Left ventricle myocardium superior (tissue), 1 donor: ENCODE measurements at regions not wholly inside any gene's neighbourhood (a gene's known extent, or its start where the extent isn't known, plus 50 kb on each side); places are given as distances from the start of the nearest gene placed in this dataset.

Experiments
- ATAC-seq: fragments of 200-7000 bp; cut with Tn5 transposase; one replicate; pipeline ENCODE4 v1.9.1; 2020; ENCODE audit warnings: mild to moderate bottlenecking, moderate library complexity
- DNase-seq: peaks from one replicate; pipeline ENCODE4 v3.0.0-alpha.2; 2020
- intact Hi-C: fragments of 100-400 bp; cut with micrococcal nuclease; formaldehyde crosslinking; loops from one replicate; pipeline ENCODE4 v1.11.0; 2022
- donor health status: DM: no; HTN: yes; CAD: no; lungs with severe emphysema.

DNA sequence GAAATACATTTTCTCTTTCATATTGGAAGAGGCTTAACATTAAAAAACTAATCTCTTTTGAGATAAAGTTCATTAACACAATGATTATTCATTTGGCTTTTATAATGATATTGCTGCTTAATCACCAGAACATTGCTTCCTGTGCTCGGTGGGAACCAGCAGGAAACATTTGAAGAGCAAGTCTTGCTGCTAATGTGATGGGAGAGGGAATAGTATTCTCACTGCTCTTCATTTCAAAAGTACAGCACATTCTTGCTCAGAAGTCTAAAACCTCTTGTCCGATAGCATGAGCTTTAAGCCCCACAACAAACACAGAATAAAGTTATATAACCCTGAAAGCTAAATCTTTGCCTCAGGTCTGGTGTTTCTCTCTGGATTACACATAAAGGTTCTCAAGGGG, 190.8 kb upstream of the CNTN4 start:
- ATAC-seq (no peak), DNase-seq (no peak)
- intact Hi-C loops: no loop called here

DNA sequence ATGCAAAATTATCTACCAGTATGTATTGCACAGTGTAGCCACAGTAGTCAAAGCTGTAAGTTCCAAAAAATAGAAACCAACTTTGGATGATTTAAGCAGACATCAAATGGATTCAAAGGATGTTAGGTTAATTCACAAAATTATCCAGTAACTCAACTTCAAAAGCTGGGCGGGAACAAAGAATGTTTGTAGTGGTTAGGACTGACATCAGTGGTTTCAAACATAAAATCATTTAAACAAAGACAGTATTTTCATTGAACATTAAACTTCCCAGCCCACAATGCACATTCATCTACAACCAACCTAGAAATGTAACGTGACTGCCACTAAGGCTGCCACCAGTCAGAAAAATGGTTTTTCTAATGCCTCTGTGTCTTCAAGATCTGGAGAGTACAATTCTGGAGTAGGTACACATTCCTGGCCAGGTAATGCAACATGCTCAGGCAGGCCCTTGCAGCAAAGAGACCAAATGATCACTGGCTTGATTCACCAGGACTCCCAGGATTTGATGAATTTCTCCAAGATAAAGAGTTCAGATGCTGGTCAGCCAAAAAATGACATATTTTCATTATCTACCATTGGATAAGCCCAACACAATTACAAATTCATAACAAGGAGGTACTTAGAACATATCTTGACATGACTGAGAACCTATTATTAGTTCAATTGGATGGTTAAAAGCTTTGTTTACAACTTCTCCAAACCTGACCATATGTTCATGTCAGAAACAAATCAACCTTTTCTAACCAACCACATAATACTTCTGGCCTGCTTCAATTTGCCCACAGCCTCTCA, 189.8 kb upstream of the CNTN4 start:
- intact Hi-C loops: no loop called here
- DNase-seq (no peak), ATAC-seq (no peak)

DNA sequence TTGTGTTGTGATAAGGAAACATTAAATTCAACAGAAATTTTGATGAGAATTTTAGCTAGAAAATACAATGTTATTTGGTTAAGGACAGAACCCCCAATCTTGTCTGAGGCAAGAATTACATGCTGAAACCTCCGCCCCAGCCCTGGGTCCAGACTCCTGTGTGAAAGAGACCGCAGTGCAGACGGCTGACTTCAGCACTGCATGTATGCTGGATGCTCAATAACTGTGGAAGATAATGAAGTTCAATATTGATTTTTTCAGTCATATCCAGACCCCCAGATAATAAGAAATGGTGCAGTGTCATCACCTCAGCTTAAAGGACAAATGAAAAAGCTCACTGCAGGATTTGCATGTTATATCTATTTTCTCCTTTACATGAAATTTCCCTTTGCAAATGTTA, 188.3 kb upstream of the CNTN4 start:
- intact Hi-C loops: no loop called here
- DNase-seq: peak; percentile 10
- no peak for ATAC-seq

DNA sequence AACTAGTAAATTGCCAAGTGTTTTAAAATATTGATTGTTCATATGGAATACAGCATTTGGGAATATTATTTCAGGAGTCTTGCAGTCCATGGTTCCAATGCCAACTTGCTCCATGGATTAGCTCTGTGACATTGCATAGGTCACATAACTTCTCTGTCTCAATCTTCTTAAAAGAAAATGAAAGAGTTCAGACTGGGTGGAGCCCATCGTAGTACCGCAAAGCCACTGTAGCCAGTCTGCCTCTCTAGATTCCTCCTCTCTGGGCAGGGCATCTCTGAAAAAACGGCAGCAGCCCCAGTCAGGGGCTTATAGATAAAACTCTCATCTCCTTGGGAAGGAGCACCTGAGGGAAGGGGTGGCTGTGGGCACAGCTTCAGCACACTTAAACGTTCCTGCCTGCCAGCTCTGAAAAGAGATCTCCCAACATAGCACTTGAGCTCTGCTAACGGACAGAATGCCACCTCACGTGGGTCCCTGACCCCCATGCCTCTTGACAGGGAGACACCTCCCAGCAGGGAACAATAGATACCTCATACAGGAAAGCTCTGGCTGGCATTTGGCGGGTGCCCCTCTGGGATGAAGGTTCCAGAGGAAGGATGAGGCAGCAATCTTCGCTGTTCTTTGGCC, 168.8 kb upstream of the CNTN4 start:
- intact Hi-C loops: no loop called here
- no peak for ATAC-seq

DNA sequence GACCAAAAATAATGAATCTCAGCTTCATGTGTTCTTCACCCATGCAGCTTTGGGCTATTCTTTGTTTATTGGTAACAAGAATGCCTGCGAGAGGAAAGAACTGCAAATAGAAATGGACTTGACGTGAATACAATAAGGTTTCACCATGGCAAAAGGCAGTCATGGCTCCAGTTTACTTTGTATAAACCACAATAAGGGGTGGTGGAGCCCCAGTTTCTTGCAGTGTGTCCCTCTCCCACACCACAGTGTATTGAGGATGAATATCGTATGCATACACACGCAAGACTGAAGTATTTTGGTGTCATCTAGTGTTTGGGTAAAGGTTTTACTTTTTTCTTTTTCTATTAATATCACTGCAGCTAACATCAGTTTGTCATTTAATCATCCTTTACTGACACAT, 159.7 kb upstream of the CNTN4 start:
- DNase-seq (no peak), ATAC-seq (no peak)
- intact Hi-C loops: no loop called here

More for the DNA sequence above, 168.8 kb upstream of the CNTN4 start:
- DNase-seq: no peak

DNA sequence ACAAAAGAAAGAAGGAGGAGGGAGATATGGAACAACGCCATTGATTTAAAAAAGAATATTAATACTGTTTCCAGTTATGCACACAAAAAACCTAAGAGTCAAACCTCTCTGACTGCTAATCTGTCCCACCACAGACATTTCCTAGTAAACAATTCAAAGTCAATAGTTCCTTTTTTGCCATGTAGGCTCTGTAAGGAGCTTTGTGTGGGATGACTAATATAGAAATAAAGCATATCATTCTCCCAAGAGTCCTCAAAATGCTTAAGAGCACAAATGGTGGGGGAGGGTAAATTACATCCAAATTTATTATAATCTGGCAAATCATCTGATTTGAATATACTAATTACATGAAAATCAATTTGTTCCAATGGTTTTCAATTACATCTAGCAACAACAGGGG, 155.9 kb upstream of the CNTN4 start:
- no peak for DNase-seq
- intact Hi-C loops: no loop called here
- no peak for ATAC-seq

DNA sequence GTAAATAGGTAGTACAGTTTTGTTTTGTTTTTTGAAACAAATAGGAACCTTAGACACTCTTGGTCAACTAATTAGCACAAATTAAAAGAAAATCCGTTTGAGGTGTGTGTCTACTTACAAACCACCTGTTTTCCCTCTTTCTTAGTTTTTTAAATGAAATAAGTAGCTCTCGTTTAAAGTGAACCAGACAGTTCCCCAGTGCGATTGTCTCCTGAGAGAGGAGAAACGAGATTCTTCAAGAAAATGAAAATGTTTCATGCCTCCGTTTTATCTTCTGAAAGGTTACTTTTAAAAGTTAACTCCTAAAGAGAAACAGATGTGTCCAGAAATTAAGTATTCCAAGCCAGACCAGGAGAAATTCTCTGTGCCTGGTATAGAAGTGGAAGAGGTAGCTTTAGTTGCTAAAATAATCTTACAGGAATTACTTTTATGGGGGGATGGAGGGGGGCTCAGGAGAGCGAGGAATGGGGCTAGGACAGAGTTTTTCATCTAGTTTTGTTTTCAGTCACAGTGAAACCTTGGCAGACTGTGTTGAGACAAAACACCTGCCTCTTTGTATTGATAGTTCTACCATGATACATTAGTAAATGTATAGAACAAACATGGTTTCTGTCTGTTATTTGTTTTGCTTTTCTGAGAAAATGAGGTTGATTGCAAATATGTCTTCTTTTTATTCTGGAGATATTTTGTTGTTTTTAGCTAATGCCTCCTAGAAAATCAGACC, 155.1 kb upstream of the CNTN4 start:
- DNase-seq (no peak), ATAC-seq (no peak)
- intact Hi-C loops: no loop called here

DNA sequence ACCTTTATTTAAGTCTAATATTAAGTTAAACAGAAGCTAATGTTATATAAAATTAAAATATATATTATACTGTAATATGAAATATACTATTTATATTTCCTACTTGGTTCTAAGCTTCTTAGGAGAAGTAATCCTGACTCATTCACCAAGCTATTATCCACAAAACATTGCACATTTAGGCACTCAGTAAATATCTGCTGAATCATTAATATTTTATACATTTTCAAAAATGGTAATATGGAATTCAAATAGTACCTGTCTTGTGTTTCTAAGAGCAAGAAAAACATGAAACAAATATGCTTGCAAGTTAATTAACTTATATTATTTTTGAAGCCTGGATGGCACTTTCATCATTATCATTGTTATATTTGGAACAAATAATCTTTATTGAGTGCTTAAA, 153.0 kb upstream of the CNTN4 start:
- no peak for DNase-seq
- intact Hi-C loops: no loop called here
- ATAC-seq: no peak

DNA sequence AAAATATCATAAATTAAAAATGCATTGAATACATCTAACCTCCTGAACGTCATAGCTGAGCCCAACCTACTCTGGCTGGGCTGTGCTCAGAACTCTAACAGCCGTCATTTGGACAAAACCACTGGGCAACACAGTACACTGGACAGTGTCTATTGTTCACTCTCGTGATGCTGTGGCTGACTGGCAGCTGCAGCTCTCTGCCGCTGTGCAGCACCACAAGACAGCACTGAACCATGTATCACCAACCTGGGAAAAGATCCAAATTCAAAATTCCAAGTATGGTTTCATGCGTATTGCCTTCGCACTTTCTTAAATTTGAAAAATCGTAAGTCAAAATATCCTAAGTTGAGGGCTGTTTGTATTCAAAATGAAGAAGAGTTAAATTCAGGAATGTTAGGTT, 145.1 kb upstream of the CNTN4 start:
- DNase-seq: no peak
- intact Hi-C loops: no loop called here
- ATAC-seq: no peak

DNA sequence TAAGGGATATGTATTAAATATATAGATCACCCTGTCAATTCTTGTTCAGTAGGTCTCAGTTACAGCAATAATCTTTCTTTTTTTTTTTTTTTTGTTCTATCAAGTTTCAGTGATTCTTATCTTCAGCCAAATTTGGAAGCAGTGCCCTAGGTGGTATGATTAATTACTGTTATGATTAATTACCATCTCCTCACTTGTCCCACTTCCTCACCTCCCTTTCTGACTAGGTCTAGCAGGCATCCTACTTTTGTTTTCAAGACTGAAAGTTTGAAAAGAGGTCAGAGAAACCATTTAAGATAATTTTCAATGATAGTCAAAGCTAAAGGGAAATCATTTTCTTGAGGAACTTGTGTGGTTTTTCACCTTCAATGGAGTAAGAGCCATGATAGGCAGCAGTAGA, 144.0 kb upstream of the CNTN4 start:
- no peak for ATAC-seq
- intact Hi-C loops: no loop called here
- no peak for DNase-seq

DNA sequence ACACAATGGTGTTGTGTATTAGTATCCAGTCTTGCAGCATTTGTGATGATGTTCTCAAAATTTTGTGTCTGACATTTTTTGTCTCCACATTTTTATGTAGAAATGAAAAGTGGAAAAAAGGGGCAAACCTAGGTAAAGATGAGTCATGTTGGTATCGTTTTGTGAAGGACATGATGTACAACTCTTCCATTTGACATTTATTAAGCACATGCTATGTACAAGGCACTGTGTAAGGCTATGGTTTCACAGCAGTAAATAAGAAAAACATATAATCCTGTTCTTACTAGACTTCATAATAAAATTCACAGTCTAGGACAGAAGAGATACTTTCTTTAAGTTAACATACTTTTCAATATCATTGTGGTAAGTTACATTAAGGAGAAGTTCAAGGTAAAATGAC, 143.5 kb upstream of the CNTN4 start:
- ATAC-seq (no peak), DNase-seq (no peak)
- intact Hi-C loops: no loop called here

DNA sequence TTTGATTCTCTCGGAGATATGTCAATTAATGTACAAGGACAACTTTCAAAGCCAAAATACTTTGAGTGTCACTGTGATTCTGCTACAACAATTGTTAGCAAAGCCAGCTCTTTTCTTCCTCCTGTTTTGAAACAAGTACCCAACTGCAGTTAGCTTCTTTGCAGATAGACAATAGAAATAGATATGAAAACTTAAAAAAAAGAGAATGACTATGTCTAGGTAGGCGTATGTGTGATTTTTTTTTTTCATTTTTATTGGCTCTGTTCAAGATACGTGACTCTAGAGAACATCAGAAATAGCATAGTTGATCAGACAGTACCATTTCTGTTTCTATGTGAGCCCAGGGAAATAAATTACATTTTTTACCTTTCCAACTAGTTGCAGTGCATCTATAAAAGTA, 142.9 kb upstream of the CNTN4 start:
- intact Hi-C loops: no loop called here
- DNase-seq (no peak), ATAC-seq (no peak)

DNA sequence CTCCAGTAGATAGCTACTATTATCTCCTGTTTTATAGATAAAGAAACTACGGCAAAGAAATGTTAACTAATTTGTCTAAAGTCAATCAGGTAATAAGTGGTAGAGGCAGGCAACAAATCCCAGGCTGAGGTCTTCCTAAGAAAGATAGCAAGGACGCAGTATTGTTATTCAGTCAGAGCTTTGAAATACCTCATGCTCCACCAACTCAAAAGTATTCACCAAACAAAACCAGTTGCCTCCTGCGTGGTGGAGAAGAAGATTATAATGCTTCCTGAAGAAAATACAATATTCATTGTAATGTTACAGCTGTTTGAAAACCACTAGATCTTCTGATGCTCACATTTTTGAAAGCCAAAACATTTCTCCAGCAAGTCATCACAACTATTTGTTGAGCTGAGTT, 138.2 kb upstream of the CNTN4 start:
- DNase-seq (no peak), ATAC-seq (no peak)
- intact Hi-C loops: no loop called here

DNA sequence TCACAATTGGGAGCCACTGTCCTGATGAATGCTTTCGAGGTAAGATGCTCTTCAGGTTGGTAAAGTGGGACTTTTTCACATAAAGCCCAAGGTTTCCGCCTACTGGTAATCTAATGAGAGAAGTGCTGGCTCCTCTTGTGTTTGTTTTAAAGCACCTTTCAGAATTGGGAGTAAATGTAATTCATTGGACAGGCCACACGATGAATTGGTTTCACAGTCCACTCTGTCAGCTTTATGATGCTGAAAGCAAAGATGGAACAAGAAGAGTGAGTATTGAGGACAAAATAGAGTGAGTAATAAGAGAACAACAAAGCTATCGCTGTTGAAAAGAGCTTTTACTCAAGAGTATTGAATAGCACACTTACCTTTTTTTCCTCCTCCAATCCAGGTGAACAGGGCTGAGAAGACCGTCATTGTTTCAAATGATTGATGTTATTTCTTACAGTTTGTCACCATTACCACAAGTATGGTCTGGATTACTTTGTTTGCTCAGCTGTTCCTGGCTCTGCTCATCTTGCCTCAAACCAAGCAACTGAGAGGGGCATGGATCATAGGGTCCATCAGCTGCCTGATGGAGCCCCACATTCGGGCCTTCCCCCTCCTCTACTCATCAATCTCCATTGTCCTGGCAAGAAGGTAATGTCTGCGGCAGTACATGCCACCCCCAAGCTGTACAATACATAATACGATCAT, 136.1 kb upstream of the CNTN4 start:
- no peak for ATAC-seq
- no peak for DNase-seq
- intact Hi-C loops: no loop called here

DNA sequence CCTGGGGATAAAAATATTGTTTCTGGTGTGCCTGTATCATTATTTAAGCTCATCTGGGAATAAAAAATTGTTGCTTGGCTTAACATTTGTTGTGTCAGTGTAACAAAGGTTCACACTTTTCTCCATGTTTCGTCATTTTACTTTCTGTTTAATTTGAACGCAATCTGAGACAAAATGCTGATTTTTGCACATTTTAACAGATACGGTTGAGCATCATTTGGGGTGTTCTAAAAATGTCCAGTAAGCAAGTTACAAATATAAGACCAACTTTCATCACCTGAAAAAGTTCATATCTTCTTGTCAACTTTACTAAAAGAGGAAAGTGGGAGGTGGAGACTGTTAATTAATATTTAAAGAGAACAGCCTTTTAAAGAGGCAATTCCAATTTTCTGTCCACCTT, 134.8 kb upstream of the CNTN4 start:
- ATAC-seq: no peak
- intact Hi-C loops: no loop called here

DNA sequence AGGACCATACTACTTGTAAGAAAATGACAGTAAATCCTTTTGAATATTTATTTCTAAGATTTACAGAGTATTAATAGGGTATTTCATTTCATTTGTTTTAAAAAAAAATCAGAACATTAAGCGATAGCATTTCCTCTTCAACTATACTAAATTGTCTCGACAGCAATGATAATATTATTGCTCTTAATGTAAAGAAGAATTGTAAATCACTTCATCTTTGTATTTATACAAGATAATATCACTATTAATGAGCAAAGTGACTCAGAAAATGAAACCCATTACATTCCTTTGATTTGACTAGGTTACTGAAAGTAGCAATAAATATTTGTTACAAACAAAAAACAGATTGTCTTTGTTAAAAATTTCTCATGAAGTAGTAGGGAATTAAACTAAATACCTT, 131.1 kb upstream of the CNTN4 start:
- DNase-seq (no peak), ATAC-seq (no peak)
- intact Hi-C loops: no loop called here

More for the DNA sequence above, 134.8 kb upstream of the CNTN4 start:
- DNase-seq: no peak

DNA sequence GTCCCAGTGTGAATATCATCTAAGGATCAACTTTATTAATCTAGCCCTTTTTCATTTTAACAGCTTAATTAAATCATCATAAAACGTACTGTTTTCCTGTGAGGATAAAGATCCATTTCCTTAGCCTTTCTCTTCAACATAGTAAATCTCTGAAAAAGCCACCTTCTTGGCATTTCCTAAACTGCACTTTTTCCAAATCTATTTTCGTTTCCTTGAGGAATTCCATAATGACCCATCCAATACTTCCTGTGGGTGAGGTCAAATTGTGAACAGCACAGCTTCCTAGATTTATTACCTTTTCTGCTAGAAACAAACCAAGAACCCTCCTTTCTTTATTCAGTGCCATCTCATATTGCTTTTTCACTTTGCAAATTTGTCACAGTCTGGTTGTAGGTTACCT, 129.4 kb upstream of the CNTN4 start:
- ATAC-seq: no peak
- intact Hi-C loops: no loop called here
- no peak for DNase-seq

DNA sequence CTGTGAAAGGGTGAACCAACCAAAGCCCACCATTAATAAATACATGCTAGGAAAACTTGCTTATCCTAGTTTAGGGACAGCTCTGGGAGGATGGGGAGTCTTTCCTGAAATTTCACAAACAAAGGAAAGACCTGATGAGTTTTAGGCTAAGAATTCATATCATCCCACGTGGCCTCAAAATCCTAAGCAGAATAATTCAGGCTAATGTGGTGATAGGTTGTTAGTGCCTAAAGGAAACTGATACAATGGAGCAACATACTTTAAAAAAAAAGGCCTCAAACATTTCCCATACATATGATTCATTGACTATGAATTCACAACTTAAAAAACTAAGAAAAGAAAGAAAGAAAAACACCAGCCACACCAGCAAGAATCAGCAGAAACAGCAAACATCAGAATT, 126.9 kb upstream of the CNTN4 start:
- DNase-seq (no peak), ATAC-seq (no peak)
- intact Hi-C loops: no loop called here

DNA sequence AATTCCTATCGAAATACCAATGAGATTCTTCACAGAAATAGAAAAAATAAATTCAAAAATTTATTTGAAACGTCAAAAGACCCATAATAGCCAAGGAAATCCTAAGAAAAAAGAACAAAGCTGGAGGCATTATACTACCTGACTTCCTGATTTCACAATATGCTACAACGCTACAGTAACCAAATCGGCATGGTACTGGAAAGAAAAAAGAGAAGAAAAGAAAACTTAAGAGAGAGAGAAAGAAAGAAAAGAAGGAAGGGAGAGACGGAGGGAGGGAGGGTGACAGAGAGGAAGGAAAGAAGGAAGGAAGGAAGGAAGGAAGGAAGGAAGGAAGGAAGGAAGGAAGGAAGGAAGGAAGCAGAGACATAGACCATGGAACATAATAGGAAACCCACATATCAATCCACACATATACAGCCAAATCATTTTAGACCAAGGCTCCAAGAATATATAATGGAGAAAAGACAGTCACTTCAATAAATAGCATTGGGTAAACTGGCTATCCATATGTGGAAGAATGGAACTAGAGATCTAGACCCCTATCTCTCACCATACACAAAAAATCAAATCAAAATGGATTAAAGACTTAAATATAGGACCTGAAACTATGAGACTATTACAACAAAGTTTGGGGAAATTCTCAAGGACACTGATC, 118.6 kb upstream of the CNTN4 start:
- DNase-seq: no peak
- no peak for ATAC-seq
- intact Hi-C loops: no loop called here

DNA sequence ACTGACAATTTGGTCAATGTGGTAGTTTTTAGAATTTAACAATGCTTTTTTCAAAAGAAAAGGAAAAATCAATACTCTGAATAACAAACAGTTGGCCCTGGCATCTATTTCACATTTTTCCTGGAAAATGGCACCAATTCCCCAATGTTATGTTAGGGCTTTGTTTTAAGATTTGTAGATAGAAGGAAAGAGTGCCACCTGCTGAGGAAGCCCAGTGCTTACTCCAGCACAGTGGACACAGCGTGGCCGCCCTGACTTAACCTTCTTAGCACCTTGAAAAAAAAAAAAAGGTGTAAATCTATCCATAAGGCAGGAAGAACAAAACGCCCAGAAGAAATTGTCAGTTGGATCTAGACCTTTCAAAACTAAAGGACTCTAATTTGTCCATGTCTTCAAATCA, 110.7 kb upstream of the CNTN4 start:
- DNase-seq: no peak
- intact Hi-C loops: no loop called here

More for the DNA sequence above, 110.7 kb upstream of the CNTN4 start:
- no peak for ATAC-seq
